HG02981 (cell line): ENCODE measurements at regions not wholly inside any gene's neighbourhood (a gene's known extent, or its start where the extent isn't known, plus 50 kb on each side); places are given as distances from the start of the nearest gene placed in this dataset.

ENCODE experiments used
- ATAC-seq: cut with Tn5 transposase; IDR thresholded peaks from one replicate; pipeline ENCODE4 v1.9.1; 2021; ENCODE audit warnings: mild to moderate bottlenecking, moderate library complexity; ENCODE audit not compliant: unreplicated experiment

- no peak for ATAC-seq
Observed at GRCh38 chr13:104357672-104358354, 1291.6 kb upstream of the SLC10A2 start.

- no peak for ATAC-seq
Observed at GRCh38 chr13:104357174-104357573, 1291.0 kb upstream of the SLC10A2 start.

- no peak for ATAC-seq
Observed at GRCh38 chr13:104355041-104355670, 1288.9 kb upstream of the SLC10A2 start.

- no peak for ATAC-seq
Observed at GRCh38 chr13:104327211-104327610, 1261.0 kb upstream of the SLC10A2 start.

GRCh38 chr13:104326523-104326922 lies 1260.3 kb upstream of the SLC10A2 start:
- no peak for ATAC-seq

- ATAC-seq, result no peak
Observed at GRCh38 chr13:104321756-104322155, 1255.5 kb upstream of the SLC10A2 start.

GRCh38 chr13:104320446-104320845 lies 1254.2 kb upstream of the SLC10A2 start:
- ATAC-seq, result no peak

- ATAC-seq, result no peak
Observed at GRCh38 chr13:104318121-104318520, 1251.9 kb upstream of the SLC10A2 start.

- ATAC-seq, result no peak
Observed at GRCh38 chr13:104315606-104316005, 1249.4 kb upstream of the SLC10A2 start.

GRCh38 chr13:104314926-104315535 lies 1248.8 kb upstream of the SLC10A2 start:
- ATAC-seq, result no peak

GRCh38 chr13:104314321-104314720 lies 1248.1 kb upstream of the SLC10A2 start:
- no peak for ATAC-seq

GRCh38 chr13:104310861-104311260 lies 1244.6 kb upstream of the SLC10A2 start:
- no peak for ATAC-seq

- no peak for ATAC-seq
Observed at GRCh38 chr13:104309431-104309830, 1243.2 kb upstream of the SLC10A2 start.

GRCh38 chr13:104301171-104301975 lies 1235.2 kb upstream of the SLC10A2 start:
- ATAC-seq, result no peak

GRCh38 chr13:104297075-104297474 lies 1230.9 kb upstream of the SLC10A2 start:
- no peak for ATAC-seq

GRCh38 chr13:104296286-104296685 lies 1230.1 kb upstream of the SLC10A2 start:
- no peak for ATAC-seq

GRCh38 chr13:104295537-104295936 lies 1229.3 kb upstream of the SLC10A2 start:
- ATAC-seq, result no peak

- ATAC-seq, result no peak
Observed at GRCh38 chr13:104289400-104289799, 1223.2 kb upstream of the SLC10A2 start.

GRCh38 chr13:104288496-104288895 lies 1222.3 kb upstream of the SLC10A2 start:
- no peak for ATAC-seq

- no peak for ATAC-seq
Observed at GRCh38 chr13:104286566-104287290, 1220.5 kb upstream of the SLC10A2 start.

- no peak for ATAC-seq
Observed at GRCh38 chr13:104281910-104282309, 1215.7 kb upstream of the SLC10A2 start.
